Testis (tissue), 2 donors: ENCODE measurements at regions not wholly inside any gene's neighbourhood (a gene's known extent, or its start where the extent isn't known, plus 50 kb on each side); places are given as distances from the start of the nearest gene placed in this dataset.

Experiments
- CTCF ChIP-seq, 3 experiments: fragments of 450-650 bp in 2 of 3; fragments of 200-600 bp in 1 of 3; sonication (generic) in 1 of 3; IDR thresholded peaks; one replicate each; pipeline ENCODE4 v1.5.1; 2016 to 2019; ENCODE audit warnings: antibody characterized with exemption in 3 of 3, mild to moderate bottlenecking in 2 of 3, moderate library complexity in 1 of 3
- POLR2A ChIP-seq: fragments of 450-650 bp; IDR thresholded peaks from one replicate; pipeline ENCODE4 v1.6.1; 2017; ENCODE audit warnings: antibody characterized with exemption, mild to moderate bottlenecking, moderate library complexity

GRCh38 chr1:87203904-87204303 lies 124.8 kb upstream of the LMO4 start:
- TF ChIP-seq CTCF (IDR thresholded peaks at IDR 0.05) (no peak), POLR2A (no peak)
